ENCODE measurements at regions not wholly inside any gene's neighbourhood (a gene's known extent, or its start where the extent isn't known, plus 50 kb on each side); places are given as distances from the start of the nearest gene placed in this dataset.
"Not testable (repeated sequence)": the region's sequence is repeated elsewhere in the genome, so short reads cannot be mapped to it uniquely, and the experiment has no call there.

DNA sequence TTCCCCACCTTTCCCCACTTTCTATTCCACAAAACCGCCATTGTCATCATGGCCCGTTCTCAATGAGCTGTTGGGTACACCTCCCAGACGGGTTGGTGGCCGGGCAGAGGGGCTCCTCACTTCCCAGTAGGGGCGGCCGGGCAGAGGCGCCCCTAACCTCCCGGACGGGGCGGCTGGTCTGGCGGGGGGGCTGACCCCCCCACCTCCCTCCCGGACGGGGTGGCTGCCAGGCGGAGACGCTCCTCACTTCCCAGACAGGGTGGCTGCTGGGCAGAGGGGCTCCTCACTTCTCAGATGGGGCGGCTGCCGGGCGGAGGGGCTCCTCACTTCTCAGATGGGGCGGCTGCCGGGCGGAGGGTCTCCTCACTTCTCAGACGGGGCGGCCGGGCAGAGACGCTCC, 299.7 kb downstream of the FLRT2 start:
- not testable (repeated sequence) for DNase-seq

GRCh38 chr14:85824526-85824925, 294.6 kb downstream of the FLRT2 start:
- no peak for DNase-seq

- DNase-seq = no peak
Observed at GRCh38 chr14:85822236-85822635, 292.3 kb downstream of the FLRT2 start.

DNA sequence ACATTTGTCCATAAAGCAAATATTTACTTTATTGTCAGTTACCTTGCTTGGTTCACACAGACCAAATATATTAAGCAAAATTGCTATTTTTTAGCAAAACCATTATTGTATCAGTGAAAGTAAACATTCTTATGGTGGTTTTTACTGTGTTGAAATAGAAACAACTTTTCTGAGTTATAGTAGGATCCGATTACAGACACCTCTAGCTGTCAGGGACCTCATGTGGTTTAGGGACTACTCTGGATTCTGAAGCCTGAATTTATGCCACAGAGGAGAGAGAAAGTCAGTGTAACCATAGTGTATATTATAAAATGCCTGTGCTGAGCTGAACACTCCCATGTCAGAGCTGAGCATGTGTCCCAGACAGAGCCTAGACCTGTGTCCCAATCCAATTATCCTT, 287.5 kb downstream of the FLRT2 start:
- DNase-seq = no peak

DNA sequence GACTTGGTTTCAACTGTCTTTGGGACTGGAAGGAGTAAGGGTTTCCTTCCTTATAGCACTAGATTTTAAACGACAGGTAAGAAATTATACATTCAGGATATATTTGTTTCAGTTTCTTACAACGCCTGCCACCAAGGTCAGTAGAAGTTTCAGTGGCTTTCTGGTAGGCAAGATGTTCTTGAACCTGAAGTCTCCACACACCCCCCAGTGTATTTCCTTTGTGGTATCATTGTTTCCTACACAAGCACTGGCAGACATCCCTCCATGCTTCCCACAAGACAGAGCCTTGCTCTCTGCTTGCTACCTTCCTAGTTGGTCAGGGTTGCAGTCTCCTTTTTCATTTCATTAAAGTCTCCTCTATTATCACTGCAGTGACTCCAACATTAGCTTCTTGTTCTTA, 283.1 kb downstream of the FLRT2 start:
- no peak for DNase-seq

DNA sequence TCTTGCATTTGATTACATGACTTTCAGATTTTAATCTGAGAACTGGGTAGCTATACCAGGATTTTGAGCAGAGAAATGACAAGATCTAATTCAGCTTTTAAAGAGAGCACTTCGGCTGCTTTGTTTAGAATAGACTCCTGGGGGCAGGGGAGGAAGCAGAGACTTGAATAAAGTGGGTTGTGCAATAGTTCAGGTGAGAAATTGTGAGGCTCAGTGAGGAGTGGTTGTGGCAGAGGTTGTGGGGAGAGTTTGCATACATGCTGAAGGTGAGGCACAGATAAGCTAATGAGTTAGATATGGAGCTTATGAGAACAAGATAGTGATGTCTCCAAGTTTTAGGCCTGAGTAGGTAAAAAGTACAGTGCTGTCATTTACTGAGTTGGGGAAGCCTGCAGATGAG, 281.4 kb downstream of the FLRT2 start:
- no peak for DNase-seq

DNA sequence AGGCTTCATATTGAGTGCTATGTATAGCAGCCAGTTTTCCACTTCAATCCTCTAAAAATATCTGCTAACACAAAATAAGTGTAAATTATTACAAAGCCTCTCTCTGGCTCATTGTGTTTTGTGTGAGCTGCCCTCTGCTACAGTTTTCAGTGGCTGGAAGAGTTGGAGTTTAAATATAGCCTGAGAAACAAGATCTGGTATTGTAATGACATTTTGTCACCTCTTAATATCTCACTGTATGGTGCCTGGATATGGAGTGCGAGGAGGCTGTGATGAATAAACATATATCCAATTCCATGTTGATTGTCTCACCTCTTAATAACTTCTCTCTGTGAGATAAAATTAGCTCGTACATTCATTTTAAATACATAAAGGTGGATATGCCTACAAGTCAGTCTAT, 269.7 kb downstream of the FLRT2 start:
- DNase-seq = no peak

DNA sequence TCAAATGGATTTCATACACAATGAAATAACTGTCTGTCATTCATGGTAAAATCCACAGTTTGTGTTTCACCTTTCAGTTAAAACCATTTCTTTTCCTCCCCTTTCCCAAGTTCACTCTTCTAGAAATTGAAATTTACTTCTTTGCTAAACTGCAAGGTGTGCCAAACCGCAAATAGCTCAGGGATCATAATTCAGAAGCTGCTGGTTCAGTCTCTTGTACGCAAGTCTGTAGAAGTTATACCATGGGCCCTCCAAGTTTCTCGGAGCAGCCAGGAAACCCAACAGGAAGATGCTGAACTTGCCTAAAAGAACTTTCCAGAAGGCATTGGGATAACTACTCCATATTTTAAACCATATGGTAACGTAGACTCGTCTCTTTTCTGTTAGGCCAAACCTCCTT, 268.9 kb downstream of the FLRT2 start:
- no peak for DNase-seq

GRCh38 chr14:85793533-85793932, 263.6 kb downstream of the FLRT2 start:
- DNase-seq = no peak

DNA sequence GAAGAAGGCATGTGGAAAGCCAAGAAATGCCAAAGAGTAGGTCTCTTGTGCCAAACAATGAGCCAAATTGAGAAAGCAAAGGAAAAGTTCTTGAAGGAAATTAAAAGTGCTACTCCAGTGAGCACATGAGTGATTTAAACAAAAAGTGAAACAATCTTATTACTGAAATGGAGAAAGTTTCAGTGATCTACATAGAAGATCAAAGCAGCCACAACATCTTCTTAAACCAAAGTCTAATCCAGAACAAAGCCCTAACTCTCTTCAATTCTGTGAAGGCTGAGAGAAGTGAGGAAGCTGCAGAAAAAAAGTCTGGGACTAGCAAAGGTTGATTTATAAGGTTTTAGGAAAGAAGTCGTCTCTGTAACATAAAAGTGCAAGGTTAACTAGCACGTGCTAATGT, 259.6 kb downstream of the FLRT2 start:
- no peak for DNase-seq

- no peak for DNase-seq
Observed at GRCh38 chr14:85788470-85789233, 258.7 kb downstream of the FLRT2 start.

DNA sequence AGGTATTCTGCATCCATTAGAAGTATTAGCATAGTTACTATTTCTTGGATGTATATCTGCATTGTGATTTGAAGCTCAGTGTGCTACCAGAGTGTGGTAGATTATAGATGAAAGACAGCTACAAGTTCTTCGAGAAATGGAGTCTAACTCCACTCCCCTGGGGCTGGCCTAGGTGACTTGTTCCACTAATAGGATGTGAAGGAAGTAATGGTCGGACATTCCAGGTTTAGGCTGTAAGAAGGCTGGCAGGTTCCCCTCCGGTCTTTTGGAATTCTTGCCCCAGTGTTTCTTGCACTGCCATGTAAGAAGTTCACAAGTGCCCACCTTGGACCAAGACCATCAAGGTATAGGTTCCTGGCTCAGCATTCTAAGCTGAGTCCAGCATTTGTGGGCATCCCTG, 236.4 kb downstream of the FLRT2 start:
- DNase-seq = no peak

DNA sequence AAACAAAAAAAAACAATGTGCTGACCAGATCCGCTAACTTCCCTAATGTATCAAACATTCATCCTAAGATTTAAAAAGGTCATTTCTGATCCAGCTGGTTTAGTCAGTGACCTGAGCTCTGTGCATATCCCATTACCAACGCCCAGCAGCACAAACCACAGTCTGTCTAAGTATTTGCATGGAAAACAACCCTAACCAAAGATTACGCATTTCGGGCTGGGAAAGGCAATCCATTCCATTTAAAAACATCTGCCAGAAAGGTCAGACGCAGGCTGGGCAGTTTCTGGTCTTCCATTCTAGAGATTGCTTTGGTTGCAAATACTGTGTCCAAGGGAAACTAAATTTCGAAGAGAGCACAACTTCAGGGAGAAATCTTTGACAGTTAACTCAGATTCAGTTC, 234.9 kb downstream of the FLRT2 start:
- peak in 1 of 56 donors; percentile 0 for DNase-seq

GRCh38 chr14:85762526-85762925, 232.6 kb downstream of the FLRT2 start:
- DNase-seq = peak in 8 of 56 donors; percentile 0 to 33 (median 16)

DNA sequence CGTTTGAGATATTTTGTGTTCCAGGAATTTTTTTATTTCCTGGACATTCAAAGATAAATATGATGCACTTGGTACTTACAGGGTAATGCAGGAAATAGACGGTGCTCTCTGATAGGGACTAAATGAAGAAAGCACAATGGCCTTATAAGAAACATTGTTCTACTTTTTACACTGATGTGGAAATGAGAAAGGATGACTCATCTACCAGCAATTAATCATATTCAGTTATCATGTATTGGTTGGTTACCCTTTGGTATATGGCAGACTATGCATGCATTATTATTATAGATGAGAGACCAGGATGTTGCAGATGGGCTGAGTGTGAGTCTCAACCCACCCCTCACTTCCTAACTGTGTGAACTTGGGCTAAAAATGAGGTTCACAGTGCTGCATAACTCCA, 222.2 kb downstream of the FLRT2 start:
- DNase-seq = no peak

DNA sequence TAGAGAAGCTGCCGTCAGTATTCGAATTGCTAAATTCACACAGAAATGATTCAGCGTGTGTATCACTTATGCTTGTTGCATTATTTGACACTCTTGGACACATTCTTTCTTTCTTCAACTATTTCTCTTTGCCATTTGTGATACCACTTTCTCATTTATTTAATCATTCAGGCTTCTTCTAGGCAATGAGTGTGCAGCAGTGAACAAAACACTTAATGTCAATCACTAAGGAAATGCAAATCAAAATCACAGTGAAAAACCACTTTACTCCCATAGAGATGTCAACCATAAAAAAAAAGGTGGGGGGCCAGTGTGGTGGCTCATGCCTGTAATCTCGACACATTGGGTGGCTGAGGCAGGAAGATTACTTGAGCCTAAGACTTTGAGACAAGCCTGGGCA, 214.6 kb downstream of the FLRT2 start:
- no peak for DNase-seq

DNA sequence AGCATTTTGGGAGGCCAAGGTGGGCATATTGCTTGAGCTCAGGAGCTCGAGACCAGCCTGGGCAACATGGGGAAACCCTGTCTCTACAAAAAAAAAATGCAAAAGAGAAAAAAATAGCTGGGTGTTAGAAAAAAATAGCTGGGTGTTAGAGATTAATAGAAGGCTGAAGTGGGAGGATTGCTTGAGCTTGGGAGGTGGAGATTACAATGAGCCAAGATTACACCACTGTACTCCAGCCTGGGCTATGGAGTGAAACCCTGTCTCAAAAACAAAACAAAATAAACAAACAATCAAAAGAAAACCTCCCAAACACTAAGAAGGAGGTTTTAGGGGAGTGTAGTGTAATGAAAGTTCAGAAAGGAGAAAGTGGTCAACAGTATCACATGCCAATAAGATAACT, 202.1 kb downstream of the FLRT2 start:
- no peak for DNase-seq

DNA sequence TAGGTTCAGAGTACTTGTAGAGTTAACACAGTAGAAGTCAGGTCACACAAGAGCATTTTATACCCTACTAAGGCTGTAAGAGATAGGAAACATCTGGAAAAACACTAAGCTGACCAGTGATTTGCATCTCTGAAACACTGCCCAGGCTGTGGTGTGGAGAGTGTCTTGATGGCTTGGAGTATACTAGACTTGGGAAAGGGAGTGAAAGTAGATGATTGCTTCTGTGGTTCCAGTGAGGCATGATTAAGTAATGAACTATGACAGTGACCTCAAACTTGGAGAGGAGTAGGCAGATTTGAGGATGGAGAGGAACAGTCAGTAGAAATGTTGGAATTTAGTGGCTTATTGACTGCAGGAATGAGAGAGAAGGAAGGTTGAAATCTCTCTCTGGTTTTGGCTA, 201.2 kb downstream of the FLRT2 start:
- DNase-seq = no peak

DNA sequence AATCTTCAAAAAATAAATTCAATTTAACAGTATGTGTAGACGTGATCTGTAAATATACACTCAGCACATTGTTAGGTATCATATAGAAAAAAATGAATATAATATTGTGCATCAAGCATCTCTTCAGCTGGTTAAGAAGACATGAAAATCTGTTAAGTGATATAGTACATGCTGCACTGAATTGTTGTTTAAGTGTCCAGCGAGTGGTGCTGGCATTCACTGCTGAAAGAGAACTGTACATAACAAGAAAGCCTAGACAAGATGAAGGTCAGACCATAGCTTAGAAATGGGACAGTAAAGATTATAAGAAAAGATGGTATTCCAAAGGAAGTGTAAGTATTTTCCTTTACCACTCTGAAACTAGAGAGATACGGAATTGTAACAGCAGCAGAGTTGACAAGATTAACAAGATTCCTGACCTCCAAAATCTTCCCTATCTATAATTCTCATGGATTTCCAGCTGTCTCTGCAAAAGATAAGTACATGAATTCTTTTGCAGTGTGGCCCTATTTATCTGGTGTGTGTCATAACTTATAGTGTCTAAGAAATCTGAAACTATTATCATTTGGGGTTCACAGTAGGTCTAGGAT, 198.6 kb downstream of the FLRT2 start:
- DNase-seq = no peak

- no peak for DNase-seq
Observed at GRCh38 chr14:85714069-85714468, 184.1 kb downstream of the FLRT2 start.

- DNase-seq = no peak
Observed at GRCh38 chr14:85711620-85712019, 181.7 kb downstream of the FLRT2 start.

All from amygdala (tissue), 56 donors.